ENCODE measurements at regions not wholly inside any gene's neighbourhood (a gene's known extent, or its start where the extent isn't known, plus 50 kb on each side); places are given as distances from the start of the nearest gene placed in this dataset.

- no peaks in the 10 kb centered on the region for H3K9me3 ChIP-seq (ENCODE audit: control insufficient read depth, low read length, poor library complexity, severe bottlenecking)
- ATAC-seq (no peak), DNase-seq (no peak)
- H3K27me3 Mint-ChIP-seq: peaks cover 63% of the 10 kb centered on the region
- H3K4me3 Mint-ChIP-seq: no peak overlapping the region
- H3K36me3 Mint-ChIP-seq (ENCODE audit: low read depth): peaks cover 5% of the 10 kb centered on the region
- no peaks in the 10 kb centered on the region for H3K4me1 Mint-ChIP-seq
- H3K27ac Mint-ChIP-seq: no peak overlapping the region
Measured at GRCh38 chr1:22368125-22368524, 83.5 kb upstream of the ZBTB40 start.

- ATAC-seq (no peak), DNase-seq (no peak)
- Mint-ChIP-seq H3K27me3 (peaks cover 49% of the 10 kb centered on the region), H3K4me1 (no peaks in the 10 kb centered on the region), H3K4me3 (no peak overlapping the region), H3K36me3 (ENCODE audit: low read depth) (no peaks in the 10 kb centered on the region), H3K27ac (no peak overlapping the region)
- H3K9me3 ChIP-seq (ENCODE audit: control insufficient read depth, low read length, poor library complexity, severe bottlenecking): no peaks in the 10 kb centered on the region
Measured at GRCh38 chr1:22369294-22370189, 82.1 kb upstream of the ZBTB40 start.

GRCh38 chr1:22370190-22370498 lies 81.5 kb upstream of the ZBTB40 start:
- H3K27ac Mint-ChIP-seq: no peak overlapping the region
- H3K4me1 Mint-ChIP-seq: no peaks in the 10 kb centered on the region
- no peak overlapping the region for H3K4me3 Mint-ChIP-seq
- H3K36me3 Mint-ChIP-seq (ENCODE audit: low read depth): no peaks in the 10 kb centered on the region
- no peak for ATAC-seq
- H3K27me3 Mint-ChIP-seq: peaks cover 46% of the 10 kb centered on the region
- no peak for DNase-seq
- no peaks in the 10 kb centered on the region for H3K9me3 ChIP-seq (ENCODE audit: control insufficient read depth, low read length, poor library complexity, severe bottlenecking)

- ATAC-seq: no peak
- Mint-ChIP-seq H3K36me3 (ENCODE audit: low read depth) (no peaks in the 10 kb centered on the region), H3K27ac (no peak overlapping the region), H3K4me1 (no peaks in the 10 kb centered on the region), H3K4me3 (no peak overlapping the region), H3K27me3 (peaks cover 34% of the 10 kb centered on the region)
- DNase-seq: no peak
- no peaks in the 10 kb centered on the region for H3K9me3 ChIP-seq (ENCODE audit: control insufficient read depth, low read length, poor library complexity, severe bottlenecking)
Measured at GRCh38 chr1:22371408-22371807, 80.2 kb upstream of the ZBTB40 start.

- DNase-seq (no peak), ATAC-seq (no peak)
- Mint-ChIP-seq H3K36me3 (ENCODE audit: low read depth) (no peaks in the 10 kb centered on the region), H3K27me3 (peaks cover 20% of the 10 kb centered on the region), H3K4me1 (no peaks in the 10 kb centered on the region), H3K4me3 (no peak overlapping the region), H3K27ac (no peak overlapping the region)
- H3K9me3 ChIP-seq (ENCODE audit: control insufficient read depth, low read length, poor library complexity, severe bottlenecking): no peaks in the 10 kb centered on the region
Measured at GRCh38 chr1:22373252-22373651, 78.4 kb upstream of the ZBTB40 start.

GRCh38 chr1:22374001-22374400 lies 77.7 kb upstream of the ZBTB40 start:
- no peaks in the 10 kb centered on the region for H3K36me3 Mint-ChIP-seq (ENCODE audit: low read depth)
- H3K27me3 Mint-ChIP-seq: peaks cover 13% of the 10 kb centered on the region
- no peak overlapping the region for H3K27ac Mint-ChIP-seq
- H3K9me3 ChIP-seq (ENCODE audit: control insufficient read depth, low read length, poor library complexity, severe bottlenecking): no peaks in the 10 kb centered on the region
- H3K4me1 Mint-ChIP-seq: no peaks in the 10 kb centered on the region
- ATAC-seq: no peak
- no peak overlapping the region for H3K4me3 Mint-ChIP-seq
- DNase-seq: no peak

GRCh38 chr1:22375601-22376000 lies 76.0 kb upstream of the ZBTB40 start:
- H3K4me3 Mint-ChIP-seq: no peak overlapping the region
- ATAC-seq: no peak
- H3K27me3 Mint-ChIP-seq: peaks cover 10% of the 10 kb centered on the region
- no peak overlapping the region for H3K27ac Mint-ChIP-seq
- H3K9me3 ChIP-seq (ENCODE audit: control insufficient read depth, low read length, poor library complexity, severe bottlenecking): no peaks in the 10 kb centered on the region
- DNase-seq: no peak
- H3K4me1 Mint-ChIP-seq: no peaks in the 10 kb centered on the region
- no peaks in the 10 kb centered on the region for H3K36me3 Mint-ChIP-seq (ENCODE audit: low read depth)

GRCh38 chr1:22376001-22376400 lies 75.7 kb upstream of the ZBTB40 start:
- Mint-ChIP-seq H3K27ac (no peak overlapping the region), H3K4me3 (no peak overlapping the region), H3K36me3 (ENCODE audit: low read depth) (no peaks in the 10 kb centered on the region), H3K27me3 (peaks cover 14% of the 10 kb centered on the region), H3K4me1 (no peaks in the 10 kb centered on the region)
- DNase-seq: no peak
- H3K9me3 ChIP-seq (ENCODE audit: control insufficient read depth, low read length, poor library complexity, severe bottlenecking): no peaks in the 10 kb centered on the region
- no peak for ATAC-seq

- no peaks in the 10 kb centered on the region for H3K4me1 Mint-ChIP-seq
- DNase-seq (no peak), ATAC-seq (no peak)
- H3K9me3 ChIP-seq (ENCODE audit: control insufficient read depth, low read length, poor library complexity, severe bottlenecking): no peaks in the 10 kb centered on the region
- H3K27me3 Mint-ChIP-seq: peaks cover 16% of the 10 kb centered on the region
- no peak overlapping the region for H3K27ac Mint-ChIP-seq
- no peak overlapping the region for H3K4me3 Mint-ChIP-seq
- no peaks in the 10 kb centered on the region for H3K36me3 Mint-ChIP-seq (ENCODE audit: low read depth)
Measured at GRCh38 chr1:22376546-22376945, 75.1 kb upstream of the ZBTB40 start.

GRCh38 chr1:22376976-22377375 lies 74.7 kb upstream of the ZBTB40 start:
- H3K4me1 Mint-ChIP-seq: no peaks in the 10 kb centered on the region
- peaks cover 16% of the 10 kb centered on the region for H3K27me3 Mint-ChIP-seq
- ATAC-seq: no peak
- no peaks in the 10 kb centered on the region for H3K9me3 ChIP-seq (ENCODE audit: control insufficient read depth, low read length, poor library complexity, severe bottlenecking)
- H3K27ac Mint-ChIP-seq: no peak overlapping the region
- DNase-seq: no peak
- no peaks in the 10 kb centered on the region for H3K36me3 Mint-ChIP-seq (ENCODE audit: low read depth)
- no peak overlapping the region for H3K4me3 Mint-ChIP-seq

- Mint-ChIP-seq H3K4me3 (no peak overlapping the region), H3K27me3 (peaks cover 33% of the 10 kb centered on the region), H3K36me3 (ENCODE audit: low read depth) (no peaks in the 10 kb centered on the region), H3K4me1 (no peaks in the 10 kb centered on the region), H3K27ac (no peak overlapping the region)
- no peaks in the 10 kb centered on the region for H3K9me3 ChIP-seq (ENCODE audit: control insufficient read depth, low read length, poor library complexity, severe bottlenecking)
- ATAC-seq: no peak
- no peak for DNase-seq
Measured at GRCh38 chr1:22379566-22379965, 72.1 kb upstream of the ZBTB40 start.

- Mint-ChIP-seq H3K27me3 (peaks cover 33% of the 10 kb centered on the region), H3K4me3 (no peak overlapping the region), H3K36me3 (ENCODE audit: low read depth) (no peaks in the 10 kb centered on the region), H3K4me1 (no peaks in the 10 kb centered on the region), H3K27ac (no peak overlapping the region)
- ATAC-seq: no peak
- H3K9me3 ChIP-seq (ENCODE audit: control insufficient read depth, low read length, poor library complexity, severe bottlenecking): no peaks in the 10 kb centered on the region
- DNase-seq: no peak
Measured at GRCh38 chr1:22380024-22380785, 71.4 kb upstream of the ZBTB40 start.

GRCh38 chr1:22383526-22384294 lies 67.9 kb upstream of the ZBTB40 start:
- Mint-ChIP-seq H3K27ac (no peak overlapping the region), H3K4me3 (no peak overlapping the region), H3K36me3 (ENCODE audit: low read depth) (peaks cover 5% of the 10 kb centered on the region), H3K4me1 (no peaks in the 10 kb centered on the region), H3K27me3 (peaks cover 63% of the 10 kb centered on the region)
- no peaks in the 10 kb centered on the region for H3K9me3 ChIP-seq (ENCODE audit: control insufficient read depth, low read length, poor library complexity, severe bottlenecking)
- no peak for DNase-seq
- no peak for ATAC-seq

Data from T-helper 17 cell (primary cell).